Central memory CD8-positive, alpha-beta T cell (primary cell): ENCODE measurements at regions not wholly inside any gene's neighbourhood (a gene's known extent, or its start where the extent isn't known, plus 50 kb on each side); places are given as distances from the start of the nearest gene placed in this dataset.
"Not testable (repeated sequence)": the region's sequence is repeated elsewhere in the genome, so short reads cannot be mapped to it uniquely, and the experiment has no call there.

Experiments
- ATAC-seq: fragments of 150-1000 bp; cut with Tn5 transposase; replicated peaks from 2 replicates; pipeline ENCODE4 v1.10.0; 2022; ENCODE audit warnings: mild to moderate bottlenecking, moderate FRiP score, moderate number of reproducible peaks; ENCODE audit not compliant: poor library complexity, severe bottlenecking; ENCODE audit errors: extremely low read depth
- DNase-seq, 2 donors: peaks; one replicate each; pipeline ENCODE4 v3.0.0; 2021; ENCODE audit warnings: low spot score in 2 of 2
- H3K27ac Mint-ChIP-seq: one replicate; pipeline ENCODE4 v1.8.0; 2022; ENCODE audit warnings: low read depth, mild to moderate bottlenecking, moderate library complexity, mixed read lengths
- H3K27me3 Mint-ChIP-seq: one replicate; pipeline ENCODE4 v1.8.0; 2022; ENCODE audit warnings: mixed read lengths
- H3K36me3 Mint-ChIP-seq: one replicate; pipeline ENCODE4 v1.8.0; 2022; ENCODE audit warnings: mild to moderate bottlenecking, moderate library complexity, mixed read lengths; ENCODE audit not compliant: insufficient read depth
- H3K4me1 Mint-ChIP-seq: one replicate; pipeline ENCODE4 v1.8.0; 2022; ENCODE audit warnings: mixed read lengths
- H3K4me3 Mint-ChIP-seq: one replicate; pipeline ENCODE4 v1.8.0; 2022; ENCODE audit warnings: mild to moderate bottlenecking, moderate library complexity, mixed read lengths
- H3K9me3 Mint-ChIP-seq: one replicate; pipeline ENCODE4 v1.8.0; 2022; ENCODE audit warnings: mixed read lengths

- no peak for DNase-seq
- Mint-ChIP-seq H3K27ac (no peak overlapping the region), H3K9me3 (peaks cover 21% of the 10 kb centered on the region), H3K4me3 (no peak overlapping the region), H3K36me3 (no peaks in the 10 kb centered on the region), H3K4me1 (no peaks in the 10 kb centered on the region), H3K27me3 (no peaks in the 10 kb centered on the region)
- ATAC-seq: no peak
Measured at GRCh38 chr2:52429740-52430139, 1337.9 kb upstream of the CHAC2 start.

- H3K27ac Mint-ChIP-seq: no peak overlapping the region
- H3K4me3 Mint-ChIP-seq: no peak overlapping the region
- no peaks in the 10 kb centered on the region for H3K27me3 Mint-ChIP-seq
- H3K9me3 Mint-ChIP-seq: peaks cover 21% of the 10 kb centered on the region
- DNase-seq (no peak), ATAC-seq (no peak)
- H3K36me3 Mint-ChIP-seq: no peaks in the 10 kb centered on the region
- H3K4me1 Mint-ChIP-seq: no peaks in the 10 kb centered on the region
Measured at GRCh38 chr2:52429171-52429570, 1338.4 kb upstream of the CHAC2 start.

- Mint-ChIP-seq H3K36me3 (no peaks in the 10 kb centered on the region), H3K4me3 (no peak overlapping the region), H3K9me3 (peaks cover 23% of the 10 kb centered on the region), H3K27ac (no peak overlapping the region), H3K4me1 (no peaks in the 10 kb centered on the region), H3K27me3 (no peaks in the 10 kb centered on the region)
- ATAC-seq (no peak), DNase-seq (no peak)
Measured at GRCh38 chr2:52428224-52428623, 1339.4 kb upstream of the CHAC2 start.

GRCh38 chr2:52423655-52424054, 1343.9 kb upstream of the CHAC2 start:
- no peak for DNase-seq
- H3K27ac Mint-ChIP-seq: no peak overlapping the region
- no peaks in the 10 kb centered on the region for H3K4me1 Mint-ChIP-seq
- no peaks in the 10 kb centered on the region for H3K27me3 Mint-ChIP-seq
- peaks cover 22% of the 10 kb centered on the region for H3K9me3 Mint-ChIP-seq
- H3K4me3 Mint-ChIP-seq: no peak overlapping the region
- no peaks in the 10 kb centered on the region for H3K36me3 Mint-ChIP-seq
- no peak for ATAC-seq

- Mint-ChIP-seq H3K4me3 (no peak overlapping the region), H3K36me3 (no peaks in the 10 kb centered on the region), H3K4me1 (no peaks in the 10 kb centered on the region), H3K9me3 (peaks cover 18% of the 10 kb centered on the region), H3K27ac (no peak overlapping the region), H3K27me3 (no peaks in the 10 kb centered on the region)
- DNase-seq (no peak), ATAC-seq (no peak)
Measured at GRCh38 chr2:52423111-52423510, 1344.5 kb upstream of the CHAC2 start.

- no peak overlapping the region for H3K27ac Mint-ChIP-seq
- H3K9me3 Mint-ChIP-seq: peaks cover 26% of the 10 kb centered on the region
- H3K36me3 Mint-ChIP-seq: no peaks in the 10 kb centered on the region
- DNase-seq (no peak), ATAC-seq (no peak)
- no peak overlapping the region for H3K4me3 Mint-ChIP-seq
- H3K4me1 Mint-ChIP-seq: no peaks in the 10 kb centered on the region
- H3K27me3 Mint-ChIP-seq: no peaks in the 10 kb centered on the region
Measured at GRCh38 chr2:52416340-52416739, 1351.3 kb upstream of the CHAC2 start.

GRCh38 chr2:52414561-52415295, 1352.9 kb upstream of the CHAC2 start:
- no peaks in the 10 kb centered on the region for H3K27me3 Mint-ChIP-seq
- H3K36me3 Mint-ChIP-seq: no peaks in the 10 kb centered on the region
- no peak for ATAC-seq
- H3K4me3 Mint-ChIP-seq: no peak overlapping the region
- H3K9me3 Mint-ChIP-seq: peaks cover 20% of the 10 kb centered on the region
- H3K27ac Mint-ChIP-seq: no peak overlapping the region
- H3K4me1 Mint-ChIP-seq: no peaks in the 10 kb centered on the region
- no peak for DNase-seq

- not testable (repeated sequence) for ATAC-seq, H3K36me3 Mint-ChIP-seq, H3K4me1 Mint-ChIP-seq, DNase-seq, H3K27ac Mint-ChIP-seq, H3K4me3 Mint-ChIP-seq, H3K27me3 Mint-ChIP-seq
- H3K9me3 Mint-ChIP-seq: peaks cover 26% of the 10 kb centered on the region
Measured at GRCh38 chr2:52409308-52410118, 1358.1 kb upstream of the CHAC2 start.

- Mint-ChIP-seq H3K36me3 (no peaks in the 10 kb centered on the region), H3K4me1 (no peaks in the 10 kb centered on the region), H3K4me3 (no peak overlapping the region), H3K9me3 (peaks cover 6% of the 10 kb centered on the region), H3K27me3 (no peaks in the 10 kb centered on the region), H3K27ac (no peak overlapping the region)
- DNase-seq: no peak
- no peak for ATAC-seq
Measured at GRCh38 chr2:52405980-52406379, 1361.6 kb upstream of the CHAC2 start.

- Mint-ChIP-seq H3K27ac (no peak overlapping the region), H3K4me3 (no peak overlapping the region), H3K36me3 (no peaks in the 10 kb centered on the region), H3K27me3 (no peaks in the 10 kb centered on the region), H3K9me3 (peaks cover 12% of the 10 kb centered on the region), H3K4me1 (no peaks in the 10 kb centered on the region)
- DNase-seq (no peak), ATAC-seq (no peak)
Measured at GRCh38 chr2:52404866-52405265, 1362.7 kb upstream of the CHAC2 start.

GRCh38 chr2:52404046-52404445, 1363.6 kb upstream of the CHAC2 start:
- H3K9me3 Mint-ChIP-seq: peaks cover 18% of the 10 kb centered on the region
- H3K36me3 Mint-ChIP-seq: no peaks in the 10 kb centered on the region
- no peak for ATAC-seq
- no peaks in the 10 kb centered on the region for H3K27me3 Mint-ChIP-seq
- no peak overlapping the region for H3K27ac Mint-ChIP-seq
- no peaks in the 10 kb centered on the region for H3K4me1 Mint-ChIP-seq
- no peak overlapping the region for H3K4me3 Mint-ChIP-seq
- no peak for DNase-seq

GRCh38 chr2:52402128-52402527, 1365.5 kb upstream of the CHAC2 start:
- H3K4me3 Mint-ChIP-seq: no peak overlapping the region
- H3K4me1 Mint-ChIP-seq: no peaks in the 10 kb centered on the region
- no peak overlapping the region for H3K27ac Mint-ChIP-seq
- H3K9me3 Mint-ChIP-seq: peaks cover 25% of the 10 kb centered on the region
- ATAC-seq (no peak), DNase-seq (no peak)
- H3K36me3 Mint-ChIP-seq: no peaks in the 10 kb centered on the region
- H3K27me3 Mint-ChIP-seq: no peaks in the 10 kb centered on the region

GRCh38 chr2:52396836-52397235, 1364.9 kb upstream of the NRXN1 start:
- H3K4me3 Mint-ChIP-seq: no peak overlapping the region
- no peak for DNase-seq
- H3K9me3 Mint-ChIP-seq: peaks cover 30% of the 10 kb centered on the region
- H3K4me1 Mint-ChIP-seq: no peaks in the 10 kb centered on the region
- ATAC-seq: no peak
- no peaks in the 10 kb centered on the region for H3K27me3 Mint-ChIP-seq
- H3K27ac Mint-ChIP-seq: no peak overlapping the region
- no peaks in the 10 kb centered on the region for H3K36me3 Mint-ChIP-seq
